Trophoblast cell (in vitro differentiated cells and primary cell): ENCODE measurements at regions not wholly inside any gene's neighbourhood (a gene's known extent, or its start where the extent isn't known, plus 50 kb on each side); places are given as distances from the start of the nearest gene placed in this dataset.

ENCODE experiments used
- DNase-seq, 2 donors: peaks; one replicate each; pipeline ENCODE4 v3.0.0-alpha.2; 2016
- H2AFZ ChIP-seq: 2 replicates; pipeline ENCODE4 v1.6.1; 2013; ENCODE audit warnings: low read length, moderate library complexity, mild to moderate bottlenecking; ENCODE audit not compliant: insufficient read depth, poor library complexity
- H2AK5ac ChIP-seq: 2 replicates; pipeline ENCODE4 v1.6.1; 2013; ENCODE audit warnings: mild to moderate bottlenecking, low read length
- H2BK120ac ChIP-seq: 2 replicates; pipeline ENCODE4 v1.6.1; 2013; ENCODE audit warnings: low read length, mild to moderate bottlenecking, moderate library complexity; ENCODE audit not compliant: insufficient read depth, poor library complexity
- H2BK12ac ChIP-seq: 2 replicates; pipeline ENCODE4 v1.6.1; 2013; ENCODE audit warnings: mild to moderate bottlenecking, low read length, moderate library complexity
- H2BK5ac ChIP-seq: 2 replicates; pipeline ENCODE4 v1.6.1; 2013; ENCODE audit warnings: low read length, low read depth, moderate library complexity, mild to moderate bottlenecking; ENCODE audit not compliant: poor library complexity
- H3K14ac ChIP-seq: 2 replicates; pipeline ENCODE4 v1.6.1; 2013; ENCODE audit warnings: mild to moderate bottlenecking, low read length
- H3K18ac ChIP-seq: 2 replicates; pipeline ENCODE4 v1.6.1; 2013; ENCODE audit warnings: mild to moderate bottlenecking, low read length
- H3K23ac ChIP-seq: 2 replicates; pipeline ENCODE4 v1.6.1; 2013; ENCODE audit warnings: low read length
- H3K27ac ChIP-seq: 2 replicates; pipeline ENCODE4 v1.5.1; 2013; ENCODE audit warnings: low read depth, mild to moderate bottlenecking, inconsistent platforms, low read length, moderate library complexity
- H3K27me3 ChIP-seq: 2 replicates; pipeline ENCODE4 v1.6.1; 2013; ENCODE audit warnings: inconsistent platforms, mild to moderate bottlenecking, low read length, moderate library complexity; ENCODE audit not compliant: insufficient read depth
- H3K36me3 ChIP-seq, 2 experiments: 1 replicate in 1 of 2; 2 replicates in 1 of 2; pipeline ENCODE4 v1.6.1; 2013; ENCODE audit warnings: low read length in 2 of 2, mild to moderate bottlenecking in 2 of 2, moderate library complexity in 1 of 2; ENCODE audit not compliant: insufficient read depth in 2 of 2, control insufficient read depth in 1 of 2
- H3K4ac ChIP-seq: 2 replicates; pipeline ENCODE4 v1.6.1; 2013; ENCODE audit warnings: low read depth, mild to moderate bottlenecking, low read length, moderate library complexity
- H3K4me1 ChIP-seq, 2 experiments: 1 replicate in 1 of 2; 2 replicates in 1 of 2; pipeline ENCODE4 v1.6.1; 2013; ENCODE audit warnings: low read length in 2 of 2, mild to moderate bottlenecking in 2 of 2, moderate library complexity in 1 of 2; ENCODE audit not compliant: insufficient read depth in 2 of 2, control insufficient read depth in 1 of 2
- H3K4me2 ChIP-seq: 2 replicates; pipeline ENCODE4 v1.6.1; 2013; ENCODE audit warnings: inconsistent platforms, mild to moderate bottlenecking, low read length, moderate library complexity
- H3K4me3 ChIP-seq: 2 replicates; pipeline ENCODE4 v1.5.1; 2013; ENCODE audit warnings: mild to moderate bottlenecking, low read depth, low read length, inconsistent platforms
- H3K79me1 ChIP-seq: one replicate; pipeline ENCODE4 v1.6.1; 2013; ENCODE audit warnings: low read length
- H3K79me2 ChIP-seq: 2 replicates; pipeline ENCODE4 v1.6.1; 2013; ENCODE audit warnings: low read length, mild to moderate bottlenecking; ENCODE audit not compliant: control insufficient read depth, insufficient read depth, poor library complexity
- H3K9ac ChIP-seq: 2 replicates; pipeline ENCODE4 v1.6.1; 2013; ENCODE audit warnings: mild to moderate bottlenecking, low read length
- H3K9me3 ChIP-seq: 2 replicates; pipeline ENCODE4 v1.6.1; 2013; ENCODE audit warnings: low read depth, mild to moderate bottlenecking, control low read depth, inconsistent platforms, low read length; ENCODE audit not compliant: insufficient read depth
- H4K12ac ChIP-seq: 2 replicates; pipeline ENCODE4 v1.6.1; 2013; ENCODE audit warnings: low read depth, mild to moderate bottlenecking, low read length, moderate library complexity
- H4K8ac ChIP-seq: 2 replicates; pipeline ENCODE4 v1.6.1; 2013; ENCODE audit warnings: low read depth, mild to moderate bottlenecking, low read length, moderate library complexity
- H4K91ac ChIP-seq: one replicate; pipeline ENCODE4 v1.6.1; 2013; ENCODE audit warnings: low read depth, mild to moderate bottlenecking, low read length, moderate library complexity
- WGBS: extraction: QIAGEN DNeasy Blood & Tissue Kit; methylation state at CpG from one replicate; pipeline ENCODE4 v1.1.7; 2013; ENCODE audit warnings: missing lambda C conversion rate; ENCODE audit not compliant: insufficient read length, insufficient coverage; ENCODE audit errors: extremely low coverage; 5-methylcytosine and 5-hydroxymethylcytosine counted together

- no peaks in the 10 kb centered on the region for H3K9me3 ChIP-seq
- no peak overlapping the region for H2AFZ ChIP-seq
- H3K4me1 ChIP-seq: no peaks in the 10 kb centered on the region
- H3K4ac ChIP-seq: no peak overlapping the region
- no peak for DNase-seq
- H3K79me2 ChIP-seq: no peaks in the 10 kb centered on the region
- H3K79me1 ChIP-seq: no peaks in the 10 kb centered on the region
- H3K9ac ChIP-seq: no peak overlapping the region
- H4K8ac ChIP-seq: no peak overlapping the region
- no peak overlapping the region for H2BK5ac ChIP-seq
- no peak overlapping the region for H2BK12ac ChIP-seq
- no peak overlapping the region for H2BK120ac ChIP-seq
- no peaks in the 10 kb centered on the region for H3K27me3 ChIP-seq
- no peak overlapping the region for H2AK5ac ChIP-seq
- H3K4me2 ChIP-seq: no peak overlapping the region
- H3K18ac ChIP-seq: no peak overlapping the region
- no peak overlapping the region for H4K91ac ChIP-seq
- H4K12ac ChIP-seq: no peak overlapping the region
- no peak overlapping the region for H3K23ac ChIP-seq
- no CpG with 5 or more reads among the region's 6 CpGs for WGBS
- H3K14ac ChIP-seq: no peak overlapping the region
- H3K27ac ChIP-seq: no peak overlapping the region
- H3K36me3 ChIP-seq: no peaks in the 10 kb centered on the region
- no peak overlapping the region for H3K4me3 ChIP-seq
Measured at GRCh38 chr1:14516974-14517840, 81.3 kb upstream of the KAZN start.

GRCh38 chr1:14517841-14518180, 80.7 kb upstream of the KAZN start:
- Histone ChIP-seq H3K4me2 (no peak overlapping the region), H3K4ac (no peak overlapping the region), H2BK5ac (no peak overlapping the region), H2BK12ac (no peak overlapping the region), H3K9me3 (no peaks in the 10 kb centered on the region), H3K27me3 (no peaks in the 10 kb centered on the region), H2AK5ac (no peak overlapping the region), H4K91ac (no peak overlapping the region), H3K4me1 (no peaks in the 10 kb centered on the region), H3K9ac (no peak overlapping the region), H3K79me1 (no peaks in the 10 kb centered on the region), H4K12ac (no peak overlapping the region), H2BK120ac (no peak overlapping the region), H3K36me3 (no peaks in the 10 kb centered on the region), H2AFZ (no peak overlapping the region), H3K27ac (no peak overlapping the region), H4K8ac (no peak overlapping the region), H3K18ac (no peak overlapping the region), H3K23ac (no peak overlapping the region), H3K14ac (no peak overlapping the region), H3K79me2 (no peaks in the 10 kb centered on the region), H3K4me3 (no peak overlapping the region)
- no CpG with 5 or more reads among the region's 1 CpG for WGBS
- DNase-seq: no peak

- Histone ChIP-seq H4K91ac (no peak overlapping the region), H2BK5ac (no peak overlapping the region), H3K36me3 (no peaks in the 10 kb centered on the region), H2AK5ac (no peak overlapping the region), H4K12ac (no peak overlapping the region), H3K4ac (no peak overlapping the region), H2AFZ (no peak overlapping the region), H2BK120ac (no peak overlapping the region), H3K18ac (no peak overlapping the region), H3K9me3 (no peaks in the 10 kb centered on the region), H3K27ac (no peak overlapping the region), H3K4me1 (no peaks in the 10 kb centered on the region), H3K14ac (no peak overlapping the region), H2BK12ac (no peak overlapping the region), H3K23ac (no peak overlapping the region), H3K79me1 (no peaks in the 10 kb centered on the region), H3K9ac (no peak overlapping the region), H3K79me2 (no peaks in the 10 kb centered on the region), H3K27me3 (no peaks in the 10 kb centered on the region), H4K8ac (no peak overlapping the region), H3K4me2 (no peak overlapping the region), H3K4me3 (no peak overlapping the region)
- DNase-seq: no peak
- no CpG with 5 or more reads among the region's 5 CpGs for WGBS
Measured at GRCh38 chr1:14519976-14520375, 78.5 kb upstream of the KAZN start.

- H2BK12ac ChIP-seq: no peak overlapping the region
- no peak overlapping the region for H3K14ac ChIP-seq
- no peak overlapping the region for H2BK120ac ChIP-seq
- H3K4me1 ChIP-seq: no peaks in the 10 kb centered on the region
- no peaks in the 10 kb centered on the region for H3K27me3 ChIP-seq
- no peak overlapping the region for H3K4ac ChIP-seq
- no peaks in the 10 kb centered on the region for H3K36me3 ChIP-seq
- no CpG with 5 or more reads among the region's 4 CpGs for WGBS
- H3K23ac ChIP-seq: no peak overlapping the region
- no peak overlapping the region for H4K12ac ChIP-seq
- no peak overlapping the region for H2AK5ac ChIP-seq
- DNase-seq: no peak
- no peaks in the 10 kb centered on the region for H3K9me3 ChIP-seq
- no peak overlapping the region for H3K27ac ChIP-seq
- H2AFZ ChIP-seq: no peak overlapping the region
- no peak overlapping the region for H3K4me3 ChIP-seq
- no peak overlapping the region for H2BK5ac ChIP-seq
- no peak overlapping the region for H4K8ac ChIP-seq
- H3K79me1 ChIP-seq: no peaks in the 10 kb centered on the region
- no peak overlapping the region for H3K18ac ChIP-seq
- H3K79me2 ChIP-seq: no peaks in the 10 kb centered on the region
- no peak overlapping the region for H4K91ac ChIP-seq
- H3K4me2 ChIP-seq: no peak overlapping the region
- H3K9ac ChIP-seq: no peak overlapping the region
Measured at GRCh38 chr1:14520514-14521163, 77.8 kb upstream of the KAZN start.
